IMR-90 (cell line): ENCODE measurements at regions not wholly inside any gene's neighbourhood (a gene's known extent, or its start where the extent isn't known, plus 50 kb on each side); places are given as distances from the start of the nearest gene placed in this dataset.

ENCODE experiments used
- BHLHE40 ChIP-seq: fragments of 150-350 bp; IDR thresholded peaks from 2 replicates; pipeline ENCODE4 v1.6.1; 2016; ENCODE audit warnings: mild to moderate bottlenecking, low read depth, low read length
- CEBPB ChIP-seq: IDR thresholded peaks from 2 replicates; pipeline ENCODE4 v1.6.1; 2012; ENCODE audit warnings: low read depth, low read length, improper control_type of control experiment
- CHD1 ChIP-seq: IDR thresholded peaks from 2 replicates; pipeline ENCODE4 v1.6.1; 2012; ENCODE audit warnings: low read depth, low read length, improper control_type of control experiment
- CTCF ChIP-seq: conservative IDR thresholded peaks from 2 replicates; pipeline ENCODE4 v1.5.1; 2012; ENCODE audit warnings: mild to moderate bottlenecking, low read depth, low read length, improper control_type of control experiment
- ELK1 ChIP-seq: fragments of 150-350 bp; IDR thresholded peaks from 2 replicates; pipeline ENCODE4 v1.6.1; 2016; ENCODE audit warnings: low read depth, mild to moderate bottlenecking, low read length, moderate library complexity, borderline replicate concordance
- POLR2A ChIP-seq: IDR thresholded peaks from 2 replicates; pipeline ENCODE4 v1.6.1; 2012; ENCODE audit warnings: mild to moderate bottlenecking, low read depth, low read length
- RAD21 ChIP-seq: IDR thresholded peaks from 2 replicates; pipeline ENCODE4 v1.6.1; 2012; ENCODE audit warnings: low read length, improper control_type of control experiment
- RCOR1 ChIP-seq: IDR thresholded peaks from 2 replicates; pipeline ENCODE4 v1.6.1; 2012; ENCODE audit warnings: mild to moderate bottlenecking, low read length, improper control_type of control experiment; ENCODE audit not compliant: insufficient replicate concordance
- USF2 ChIP-seq: fragments of 150-350 bp; IDR thresholded peaks from 2 replicates; pipeline ENCODE4 v1.6.1; 2017; ENCODE audit warnings: mild to moderate bottlenecking, antibody characterized with exemption, low read length, low read depth

- TF ChIP-seq CTCF (no peak), CHD1 (no peak), CEBPB (no peak), ELK1 (no peak), BHLHE40 (no peak), RAD21 (no peak), POLR2A (no peak), USF2 (no peak), RCOR1 (no peak)
These were observed 174.7 kb upstream of the FBXL17 start for GRCh38 chr5:108556441-108557145.
